WTC11 (cell line): ENCODE measurements at regions not wholly inside any gene's neighbourhood (a gene's known extent, or its start where the extent isn't known, plus 50 kb on each side); places are given as distances from the start of the nearest gene placed in this dataset.

ENCODE experiments used
- ATF2 ChIP-seq: sonication (generic); formaldehyde crosslinking; IDR thresholded peaks from 2 replicates; pipeline ENCODE4 v1.8.1; 2022; ENCODE audit warnings: low read depth, missing genetic modification reagents, borderline replicate concordance
- CREB1 ChIP-seq: sonication (generic); formaldehyde crosslinking; IDR thresholded peaks from 2 replicates; pipeline ENCODE4 v1.8.0; 2023; ENCODE audit warnings: mild to moderate bottlenecking, missing genetic modification reagents
- CTCF ChIP-seq: fragments of 200-600 bp; IDR thresholded peaks from 2 replicates; pipeline ENCODE4 v1.8.0; 2022; ENCODE audit warnings: antibody characterized with exemption
- E2F5 ChIP-seq: sonication (generic); formaldehyde crosslinking; IDR thresholded peaks from 2 replicates; pipeline ENCODE4 v1.8.1; 2022; ENCODE audit warnings: mild to moderate bottlenecking, moderate library complexity, missing genetic modification reagents
- GABPB1 ChIP-seq: sonication (generic); formaldehyde crosslinking; IDR thresholded peaks from 2 replicates; pipeline ENCODE4 v1.8.1; 2023; ENCODE audit warnings: mild to moderate bottlenecking, missing genetic modification reagents
- ZNF232 ChIP-seq: sonication (generic); formaldehyde crosslinking; IDR thresholded peaks from 2 replicates; pipeline ENCODE4 v1.8.0; 2022; ENCODE audit warnings: mild to moderate bottlenecking, missing genetic modification reagents

- TF ChIP-seq CTCF (no peak), E2F5 (CRISPR knock-in tag) (no peak), ATF2 (CRISPR knock-in tag) (no peak), GABPB1 (CRISPR knock-in tag) (no peak), CREB1 (CRISPR knock-in tag) (no peak), ZNF232 (no peak)
Observed at GRCh38 chr5:23105021-23105420, 251.9 kb upstream of the CDH12 start.
